ENCODE measurements at regions not wholly inside any gene's neighbourhood (a gene's known extent, or its start where the extent isn't known, plus 50 kb on each side); places are given as distances from the start of the nearest gene placed in this dataset.
A peak's percentile ranks its signal among the peaks of the same experiment; 100 is the strongest.

DNA sequence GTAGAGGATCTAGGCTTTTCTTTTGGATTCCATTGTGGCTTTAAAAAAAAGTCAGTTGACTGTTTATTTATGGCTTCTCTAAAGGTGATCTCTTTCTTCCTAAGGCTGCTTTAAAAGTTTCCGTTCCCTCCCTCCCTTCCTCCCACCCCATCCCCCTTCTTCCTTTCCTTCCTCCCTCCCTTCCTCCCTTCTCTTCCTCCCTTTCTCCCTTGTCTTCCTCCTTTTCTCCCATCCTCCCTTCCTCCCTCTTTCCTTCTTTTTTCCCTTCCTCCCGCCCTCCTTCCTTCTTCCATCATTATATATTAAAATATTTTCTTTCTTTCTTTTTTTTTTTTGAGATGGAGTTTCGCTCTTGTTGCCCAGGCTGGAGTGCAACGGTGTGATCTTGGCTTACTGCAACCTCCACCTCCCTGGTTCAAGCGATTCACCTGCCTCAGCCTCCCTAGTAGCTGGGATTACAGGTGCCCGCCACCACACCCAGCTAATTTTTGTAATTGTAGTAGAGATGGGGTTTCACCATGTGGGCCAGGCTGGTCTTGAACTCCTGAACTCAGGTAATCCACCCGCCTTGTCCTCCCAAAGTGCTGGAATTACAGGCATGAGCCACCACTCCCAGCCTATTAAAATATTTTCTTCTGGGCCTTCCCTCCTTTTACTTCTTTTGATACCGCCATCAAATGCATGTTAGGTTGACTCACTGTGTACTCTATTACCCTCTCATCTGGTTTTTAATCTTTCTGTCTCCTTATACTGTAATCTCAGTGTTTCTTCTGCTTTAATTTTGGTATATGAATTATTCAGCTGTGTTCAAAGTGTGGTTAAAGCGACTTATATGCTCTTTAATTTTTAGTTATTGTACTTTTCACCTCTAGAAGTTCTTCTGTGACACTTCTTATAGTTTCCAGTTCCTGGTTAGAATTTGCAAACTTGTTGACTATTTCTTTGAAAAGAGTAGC, 59.2 kb upstream of the ATP5PO start:
- Histone ChIP-seq H3K4me1 (ENCODE audit: control insufficient read depth in 1 of 2, insufficient read depth in 2 of 2, low read length in 2 of 2) (peaks cover 20 to 26% of the 10 kb centered on the region in 2 donors), H3K27me3 (ENCODE audit: control insufficient read depth in 1 of 2, insufficient read depth in 2 of 2, low read length in 2 of 2) (no peaks in the 10 kb centered on the region), H3K9me3 (ENCODE audit: control insufficient read depth in 1 of 2, low read length in 2 of 2) (no peaks in the 10 kb centered on the region), H3K27ac (ENCODE audit: low read depth, low read length) (no peak overlapping the region), H3K4me3 (ENCODE audit: low read depth in 1 of 2, low read length in 2 of 2) (no peak overlapping the region), H3K9ac (ENCODE audit: low read depth in 1 of 2, low read length in 2 of 2) (no peak overlapping the region), H3K36me3 (ENCODE audit: control insufficient read depth in 1 of 2, insufficient read depth in 2 of 2, low read length in 2 of 2) (no peaks in the 10 kb centered on the region)

DNA sequence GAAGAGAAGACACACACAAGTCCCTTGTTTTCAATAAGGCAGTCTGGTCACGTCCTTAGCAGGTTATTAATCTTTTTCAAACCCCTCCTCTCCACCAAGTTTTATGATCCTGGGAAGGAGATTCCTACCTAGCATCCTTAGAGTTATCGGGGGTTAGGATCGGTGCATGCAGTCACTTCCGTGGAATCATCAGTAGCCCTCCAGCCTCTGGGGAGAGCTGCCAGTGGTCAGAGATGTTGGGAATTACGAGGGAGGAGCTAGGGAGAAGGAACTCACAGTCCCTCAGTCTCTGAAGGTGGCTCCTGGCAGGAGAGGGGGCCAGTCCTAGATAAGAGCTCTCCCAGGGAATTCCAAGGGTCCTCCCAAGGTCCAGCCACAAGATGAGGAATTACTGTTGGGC, 57.7 kb upstream of the ATP5PO start:
- no peak overlapping the region for H3K9ac ChIP-seq (ENCODE audit: low read depth in 1 of 2, low read length in 2 of 2)
- H3K4me1 ChIP-seq (ENCODE audit: control insufficient read depth in 1 of 2, insufficient read depth in 2 of 2, low read length in 2 of 2), result peaks cover 33 to 41% of the 10 kb centered on the region in 2 donors
- no peak overlapping the region for H3K4me3 ChIP-seq (ENCODE audit: low read depth in 1 of 2, low read length in 2 of 2)
- H3K27ac ChIP-seq (ENCODE audit: low read depth, low read length), result no peak overlapping the region
- no peaks in the 10 kb centered on the region for H3K9me3 ChIP-seq (ENCODE audit: control insufficient read depth in 1 of 2, low read length in 2 of 2)
- H3K27me3 ChIP-seq (ENCODE audit: control insufficient read depth in 1 of 2, insufficient read depth in 2 of 2, low read length in 2 of 2), result no peaks in the 10 kb centered on the region
- no peaks in the 10 kb centered on the region for H3K36me3 ChIP-seq (ENCODE audit: control insufficient read depth in 1 of 2, insufficient read depth in 2 of 2, low read length in 2 of 2)

DNA sequence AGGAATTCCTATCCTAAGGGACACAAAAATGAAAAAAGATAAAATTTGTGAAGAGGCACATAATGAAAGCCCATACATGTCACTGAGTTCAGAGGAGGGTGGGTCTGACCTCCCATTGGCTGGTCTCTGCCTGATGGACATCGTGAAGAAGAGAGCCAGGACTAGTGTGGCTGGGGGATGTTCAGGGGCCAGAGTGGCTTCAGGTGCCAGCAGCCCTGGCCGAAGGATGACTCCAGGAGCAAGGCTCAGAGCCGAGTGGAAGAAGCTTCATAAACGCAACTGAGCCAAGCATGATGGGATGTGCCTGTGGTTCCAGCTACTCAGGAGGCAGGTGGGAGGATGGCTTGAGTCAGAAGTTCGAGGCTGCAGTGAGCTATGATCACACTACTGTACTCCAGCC, 56.9 kb upstream of the ATP5PO start:
- Histone ChIP-seq H3K9ac (ENCODE audit: low read depth in 1 of 2, low read length in 2 of 2) (no peak overlapping the region), H3K4me3 (ENCODE audit: low read depth in 1 of 2, low read length in 2 of 2) (no peak overlapping the region), H3K9me3 (ENCODE audit: control insufficient read depth in 1 of 2, low read length in 2 of 2) (no peaks in the 10 kb centered on the region), H3K4me1 (ENCODE audit: control insufficient read depth in 1 of 2, insufficient read depth in 2 of 2, low read length in 2 of 2) (peaks cover 36 to 45% of the 10 kb centered on the region in 2 donors), H3K27ac (ENCODE audit: low read depth, low read length) (no peak overlapping the region), H3K27me3 (ENCODE audit: control insufficient read depth in 1 of 2, insufficient read depth in 2 of 2, low read length in 2 of 2) (no peaks in the 10 kb centered on the region), H3K36me3 (ENCODE audit: control insufficient read depth in 1 of 2, insufficient read depth in 2 of 2, low read length in 2 of 2) (no peaks in the 10 kb centered on the region)

DNA sequence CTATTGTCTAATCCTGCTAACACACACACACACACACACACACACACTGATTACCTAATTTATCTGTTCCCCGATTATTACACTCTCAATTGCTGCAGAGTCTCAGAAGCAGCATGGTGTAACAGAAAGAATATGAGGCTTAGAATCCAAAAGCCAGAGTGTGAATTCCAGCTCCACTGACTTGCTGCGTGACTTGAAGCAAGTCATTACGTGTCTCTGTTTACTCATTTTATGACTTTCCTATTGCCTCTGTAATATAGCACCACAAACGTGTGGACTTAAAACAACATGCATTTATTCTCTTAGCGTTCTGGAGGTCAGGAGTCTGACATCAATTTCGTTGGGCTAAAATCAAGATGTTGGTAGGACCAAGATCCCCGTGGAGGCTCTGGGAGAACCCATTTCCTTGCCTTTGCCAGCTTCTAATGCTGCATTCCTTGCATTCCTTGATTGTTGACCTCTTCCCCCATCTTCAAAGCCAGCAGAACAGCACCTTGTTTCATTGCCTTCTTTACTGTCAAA, 55.9 kb upstream of the ATP5PO start:
- peaks cover 36 to 45% of the 10 kb centered on the region in 2 donors for H3K4me1 ChIP-seq (ENCODE audit: control insufficient read depth in 1 of 2, insufficient read depth in 2 of 2, low read length in 2 of 2)
- no peaks in the 10 kb centered on the region for H3K27me3 ChIP-seq (ENCODE audit: control insufficient read depth in 1 of 2, insufficient read depth in 2 of 2, low read length in 2 of 2)
- H3K27ac ChIP-seq (ENCODE audit: low read depth, low read length), result no peak overlapping the region
- no peaks in the 10 kb centered on the region for H3K9me3 ChIP-seq (ENCODE audit: control insufficient read depth in 1 of 2, low read length in 2 of 2)
- no peak overlapping the region for H3K9ac ChIP-seq (ENCODE audit: low read depth in 1 of 2, low read length in 2 of 2)
- no peak overlapping the region for H3K4me3 ChIP-seq (ENCODE audit: low read depth in 1 of 2, low read length in 2 of 2)
- no peaks in the 10 kb centered on the region for H3K36me3 ChIP-seq (ENCODE audit: control insufficient read depth in 1 of 2, insufficient read depth in 2 of 2, low read length in 2 of 2)

DNA sequence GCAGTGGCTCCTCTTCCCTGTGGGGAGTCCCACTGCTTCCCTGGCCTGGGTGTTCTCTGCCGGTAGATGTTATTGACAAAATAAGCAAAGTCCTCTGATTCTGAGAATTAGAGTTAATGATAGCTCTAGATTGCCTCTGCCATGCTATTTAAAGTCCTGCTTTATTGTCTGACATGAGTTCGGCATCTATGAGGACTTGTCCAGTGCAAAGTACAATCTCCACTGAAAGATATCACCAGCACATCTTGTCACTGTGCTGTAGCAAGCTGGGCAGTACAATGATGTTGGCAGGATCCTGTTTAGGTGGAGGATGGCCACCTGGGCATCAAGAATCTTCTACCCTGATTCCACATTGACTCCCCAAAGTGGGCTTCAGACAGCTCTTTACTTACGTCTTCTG, 54.0 kb upstream of the ATP5PO start:
- peaks cover 28 to 34% of the 10 kb centered on the region in 2 donors for H3K4me1 ChIP-seq (ENCODE audit: control insufficient read depth in 1 of 2, insufficient read depth in 2 of 2, low read length in 2 of 2)
- no peaks in the 10 kb centered on the region for H3K9me3 ChIP-seq (ENCODE audit: control insufficient read depth in 1 of 2, low read length in 2 of 2)
- no peak overlapping the region for H3K4me3 ChIP-seq (ENCODE audit: low read depth in 1 of 2, low read length in 2 of 2)
- H3K27ac ChIP-seq (ENCODE audit: low read depth, low read length), result no peak overlapping the region
- H3K27me3 ChIP-seq (ENCODE audit: control insufficient read depth in 1 of 2, insufficient read depth in 2 of 2, low read length in 2 of 2), result no peaks in the 10 kb centered on the region
- no peak overlapping the region for H3K9ac ChIP-seq (ENCODE audit: low read depth in 1 of 2, low read length in 2 of 2)
- no peaks in the 10 kb centered on the region for H3K36me3 ChIP-seq (ENCODE audit: control insufficient read depth in 1 of 2, insufficient read depth in 2 of 2, low read length in 2 of 2)

DNA sequence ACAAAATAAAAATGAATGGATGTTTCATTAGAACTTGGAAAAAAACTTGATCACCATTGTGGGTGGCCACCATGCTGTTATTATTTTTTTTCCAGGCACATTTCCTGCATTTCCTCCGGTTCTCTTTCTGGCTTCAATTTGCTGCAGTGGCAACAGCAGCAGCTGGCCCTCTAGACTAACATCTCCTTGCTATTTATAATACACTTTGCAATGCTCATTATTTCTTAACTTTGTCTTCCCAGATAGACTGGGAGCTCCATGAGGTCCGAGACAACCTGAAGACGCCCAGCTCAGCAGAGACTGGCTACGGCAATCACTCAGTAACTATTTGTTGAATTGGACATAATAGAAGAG, 53.4 kb upstream of the ATP5PO start:
- no peak overlapping the region for H3K27ac ChIP-seq (ENCODE audit: low read depth, low read length)
- H3K27me3 ChIP-seq (ENCODE audit: control insufficient read depth in 1 of 2, insufficient read depth in 2 of 2, low read length in 2 of 2), result no peaks in the 10 kb centered on the region
- no peaks in the 10 kb centered on the region for H3K36me3 ChIP-seq (ENCODE audit: control insufficient read depth in 1 of 2, insufficient read depth in 2 of 2, low read length in 2 of 2)
- H3K9ac ChIP-seq (ENCODE audit: low read depth in 1 of 2, low read length in 2 of 2), result no peak overlapping the region
- peaks cover 28 to 34% of the 10 kb centered on the region in 2 donors for H3K4me1 ChIP-seq (ENCODE audit: control insufficient read depth in 1 of 2, insufficient read depth in 2 of 2, low read length in 2 of 2)
- H3K4me3 ChIP-seq (ENCODE audit: low read depth in 1 of 2, low read length in 2 of 2), result peak overlapping the region in 1 of 2 donors; percentile 2
- no peaks in the 10 kb centered on the region for H3K9me3 ChIP-seq (ENCODE audit: control insufficient read depth in 1 of 2, low read length in 2 of 2)

DNA sequence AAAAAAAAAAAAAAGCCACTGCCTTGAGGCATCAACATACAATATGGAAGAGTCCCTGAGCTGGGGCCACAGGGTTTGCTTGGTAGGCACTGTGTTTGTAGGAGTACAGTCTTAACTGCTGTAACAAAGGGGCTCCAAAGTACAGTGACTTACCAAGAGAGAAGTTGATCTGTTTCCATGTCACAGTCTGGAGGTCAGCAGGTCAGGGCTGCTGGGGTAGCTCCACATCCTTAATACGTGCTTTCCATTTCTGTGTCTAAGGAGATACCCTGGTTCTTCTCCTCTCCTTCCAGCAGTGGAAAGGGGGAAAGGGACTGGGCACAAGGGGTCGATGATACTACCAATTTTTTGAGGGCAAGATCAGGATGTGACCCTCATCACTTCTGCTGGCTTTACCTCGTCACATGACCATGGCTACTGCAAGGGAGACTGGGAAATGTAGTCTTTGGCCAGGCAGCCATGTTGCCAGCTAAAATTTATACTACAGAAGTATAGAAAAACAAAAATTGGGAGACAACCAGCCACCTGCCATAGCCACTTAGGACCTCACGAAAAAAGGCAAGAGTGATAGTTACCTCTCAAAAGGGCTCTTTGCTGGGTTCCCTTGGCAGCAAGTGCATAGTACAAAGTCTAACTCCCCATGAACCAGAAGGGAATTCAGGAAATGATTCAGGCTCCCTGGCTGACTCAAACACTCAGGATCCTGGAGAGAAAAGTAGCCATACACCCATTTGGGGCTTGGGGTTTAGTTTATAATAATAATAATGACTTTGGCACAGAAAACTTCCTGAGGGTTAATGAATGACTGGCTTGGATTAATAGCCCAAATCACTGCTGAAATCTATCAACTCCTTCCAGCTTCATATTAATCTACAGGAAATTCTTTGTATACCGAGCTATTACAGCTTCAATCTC, 52.7 kb upstream of the ATP5PO start:
- Histone ChIP-seq H3K4me1 (ENCODE audit: control insufficient read depth in 1 of 2, insufficient read depth in 2 of 2, low read length in 2 of 2) (peaks cover 28 to 34% of the 10 kb centered on the region in 2 donors), H3K4me3 (ENCODE audit: low read depth in 1 of 2, low read length in 2 of 2) (peak overlapping the region; percentile 2 to 30), H3K9ac (ENCODE audit: low read depth in 1 of 2, low read length in 2 of 2) (no peak overlapping the region), H3K27me3 (ENCODE audit: control insufficient read depth in 1 of 2, insufficient read depth in 2 of 2, low read length in 2 of 2) (no peaks in the 10 kb centered on the region), H3K9me3 (ENCODE audit: control insufficient read depth in 1 of 2, low read length in 2 of 2) (no peaks in the 10 kb centered on the region), H3K27ac (ENCODE audit: low read depth, low read length) (no peak overlapping the region), H3K36me3 (ENCODE audit: control insufficient read depth in 1 of 2, insufficient read depth in 2 of 2, low read length in 2 of 2) (no peaks in the 10 kb centered on the region)

DNA sequence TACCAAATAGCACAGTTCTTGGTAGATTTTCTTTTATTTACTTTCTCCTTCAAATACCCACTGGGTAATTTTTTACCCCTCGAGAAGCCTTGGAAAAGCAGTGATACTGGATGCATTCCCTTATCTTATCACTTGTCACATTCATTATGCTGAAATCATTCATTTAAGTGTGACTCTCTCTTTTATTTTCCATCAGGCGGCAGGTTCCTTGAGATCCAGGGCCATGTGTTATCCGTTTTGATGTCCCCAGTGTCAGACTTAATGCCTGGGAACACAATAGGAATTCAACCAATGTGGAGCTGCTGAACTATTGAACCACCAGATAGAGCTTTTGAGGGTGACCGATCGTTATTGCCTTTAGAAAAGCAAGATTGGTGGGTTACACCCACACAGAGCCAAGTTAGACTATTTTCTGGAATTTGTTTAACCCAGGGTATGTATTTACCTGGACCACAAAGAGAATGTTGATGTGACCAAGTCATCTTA, 51.5 kb upstream of the ATP5PO start:
- Histone ChIP-seq H3K27me3 (ENCODE audit: control insufficient read depth in 1 of 2, insufficient read depth in 2 of 2, low read length in 2 of 2) (no peaks in the 10 kb centered on the region), H3K9me3 (ENCODE audit: control insufficient read depth in 1 of 2, low read length in 2 of 2) (no peaks in the 10 kb centered on the region), H3K36me3 (ENCODE audit: control insufficient read depth in 1 of 2, insufficient read depth in 2 of 2, low read length in 2 of 2) (no peaks in the 10 kb centered on the region), H3K4me1 (ENCODE audit: control insufficient read depth in 1 of 2, insufficient read depth in 2 of 2, low read length in 2 of 2) (peaks cover 28 to 34% of the 10 kb centered on the region in 2 donors), H3K27ac (ENCODE audit: low read depth, low read length) (no peak overlapping the region), H3K4me3 (ENCODE audit: low read depth in 1 of 2, low read length in 2 of 2) (no peak overlapping the region), H3K9ac (ENCODE audit: low read depth in 1 of 2, low read length in 2 of 2) (no peak overlapping the region)

DNA sequence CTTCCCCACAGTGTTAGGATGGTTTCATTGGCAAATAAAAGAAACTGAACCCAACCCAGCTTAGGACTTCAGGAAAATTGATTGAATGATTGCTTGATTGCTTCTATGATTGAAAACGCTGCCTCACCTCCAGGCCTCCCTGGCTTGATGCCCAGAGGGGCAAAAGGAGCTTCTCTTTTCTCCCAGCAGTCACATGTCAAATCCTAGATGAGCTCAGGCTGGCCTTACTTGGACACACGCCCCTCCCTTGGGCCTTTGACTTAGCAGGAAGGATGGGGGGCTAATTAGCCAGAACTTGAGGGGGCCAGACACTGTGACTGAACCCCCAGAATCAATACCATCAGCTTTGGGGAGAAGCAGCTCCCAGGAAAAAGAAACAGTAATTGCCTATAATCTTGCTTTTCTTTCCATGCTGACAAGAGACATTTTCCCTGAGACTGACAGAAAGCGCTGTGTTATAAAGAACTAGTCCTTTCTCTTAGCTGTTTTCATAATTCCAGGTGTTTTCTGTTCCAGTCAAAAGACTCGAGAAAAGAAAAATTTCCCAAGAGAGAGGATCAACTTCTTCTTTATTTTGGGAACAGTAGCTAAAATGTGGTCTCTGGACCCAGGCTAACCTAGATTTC, 50.8 kb upstream of the ATP5PO start:
- Histone ChIP-seq H3K36me3 (ENCODE audit: control insufficient read depth in 1 of 2, insufficient read depth in 2 of 2, low read length in 2 of 2) (no peaks in the 10 kb centered on the region), H3K27ac (ENCODE audit: low read depth, low read length) (no peak overlapping the region), H3K9me3 (ENCODE audit: control insufficient read depth in 1 of 2, low read length in 2 of 2) (no peaks in the 10 kb centered on the region), H3K4me1 (ENCODE audit: control insufficient read depth in 1 of 2, insufficient read depth in 2 of 2, low read length in 2 of 2) (peaks cover 22 to 27% of the 10 kb centered on the region in 2 donors), H3K4me3 (ENCODE audit: low read depth in 1 of 2, low read length in 2 of 2) (no peak overlapping the region), H3K27me3 (ENCODE audit: control insufficient read depth in 1 of 2, insufficient read depth in 2 of 2, low read length in 2 of 2) (no peaks in the 10 kb centered on the region), H3K9ac (ENCODE audit: low read depth in 1 of 2, low read length in 2 of 2) (no peak overlapping the region)
